ENCODE measurements at regions not wholly inside any gene's neighbourhood (a gene's known extent, or its start where the extent isn't known, plus 50 kb on each side); places are given as distances from the start of the nearest gene placed in this dataset.

DNA sequence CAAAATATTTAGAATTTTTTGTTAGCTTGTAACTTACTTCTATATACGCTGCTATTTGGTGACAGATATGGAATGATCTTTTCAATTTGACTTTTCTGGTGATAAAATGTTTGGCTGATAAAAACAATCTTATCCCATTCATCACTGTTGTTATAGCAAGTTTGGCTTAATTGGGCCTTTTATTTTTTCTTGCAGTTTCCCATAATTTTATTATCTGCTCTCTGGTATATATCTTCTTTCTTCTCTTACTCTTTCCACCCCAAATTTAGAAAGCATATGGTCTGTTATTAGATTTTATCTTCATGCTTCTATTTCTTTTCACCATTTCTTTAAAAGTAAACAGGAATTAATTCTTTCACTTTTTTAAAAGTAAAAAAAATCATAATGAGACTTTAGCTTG lies 474.4 kb downstream of the TLE1 start:
- 95 to 100% methylated on average over 1 of the region's 1 CpG for WGBS, 2 donors (ENCODE audit: low coverage in 1 of 2)
- no peaks in the 10 kb centered on the region for H3K4me1 ChIP-seq

DNA sequence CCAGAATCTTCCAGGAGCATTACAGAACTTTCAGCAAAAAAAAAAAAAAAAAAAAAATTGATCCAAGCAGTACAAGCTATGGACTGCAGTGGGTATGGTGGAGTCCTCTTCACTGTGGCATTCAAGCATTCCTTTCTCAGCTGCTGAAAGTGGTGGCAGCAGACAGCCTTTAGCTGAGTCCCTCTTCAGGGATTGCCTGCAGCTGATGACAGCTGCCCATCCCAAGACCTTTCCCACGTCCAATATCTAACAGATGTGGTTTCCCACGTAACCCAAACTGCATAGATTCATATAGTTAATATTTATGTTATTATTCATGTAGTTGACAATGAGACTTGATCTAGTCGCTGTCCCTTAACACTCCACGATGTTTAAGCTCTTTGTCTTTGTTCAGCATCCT lies 475.9 kb downstream of the TLE1 start:
- 82 to 85% methylated on average over 4 of the region's 4 CpGs for WGBS, 2 donors (ENCODE audit: low coverage in 1 of 2)
- Histone ChIP-seq H3K4me1 (no peaks in the 10 kb centered on the region), H3K36me3 (no peaks in the 10 kb centered on the region), H3K4me3 (no peak overlapping the region), H3K27me3 (no peaks in the 10 kb centered on the region), H3K27ac (no peak overlapping the region), H3K9me3 (peaks cover 0 to 7% of the 10 kb centered on the region in 2 donors)
- no peak for DNase-seq
- TF ChIP-seq POLR2A (IDR thresholded peaks at IDR 0.05) (no peak), POLR2AphosphoS5 (IDR thresholded peaks at IDR 0.05) (no peak), EP300 (IDR thresholded peaks at IDR 0.05; ENCODE audit: low read depth) (no peak)
- TF ChIP-seq, protein P1, sequence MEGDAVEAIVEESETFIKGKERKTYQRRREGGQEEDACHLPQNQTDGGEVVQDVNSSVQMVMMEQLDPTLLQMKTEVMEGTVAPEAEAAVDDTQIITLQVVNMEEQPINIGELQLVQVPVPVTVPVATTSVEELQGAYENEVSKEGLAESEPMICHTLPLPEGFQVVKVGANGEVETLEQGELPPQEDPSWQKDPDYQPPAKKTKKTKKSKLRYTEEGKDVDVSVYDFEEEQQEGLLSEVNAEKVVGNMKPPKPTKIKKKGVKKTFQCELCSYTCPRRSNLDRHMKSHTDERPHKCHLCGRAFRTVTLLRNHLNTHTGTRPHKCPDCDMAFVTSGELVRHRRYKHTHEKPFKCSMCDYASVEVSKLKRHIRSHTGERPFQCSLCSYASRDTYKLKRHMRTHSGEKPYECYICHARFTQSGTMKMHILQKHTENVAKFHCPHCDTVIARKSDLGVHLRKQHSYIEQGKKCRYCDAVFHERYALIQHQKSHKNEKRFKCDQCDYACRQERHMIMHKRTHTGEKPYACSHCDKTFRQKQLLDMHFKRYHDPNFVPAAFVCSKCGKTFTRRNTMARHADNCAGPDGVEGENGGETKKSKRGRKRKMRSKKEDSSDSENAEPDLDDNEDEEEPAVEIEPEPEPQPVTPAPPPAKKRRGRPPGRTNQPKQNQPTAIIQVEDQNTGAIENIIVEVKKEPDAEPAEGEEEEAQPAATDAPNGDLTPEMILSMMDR (IDR thresholded peaks at IDR 0.05): no peak
- in situ Hi-C loops (cut with MboI; ENCODE audit: low pct_ligation_motif_present in 1 of 4, low pct_unique_long_range_greater_than_20kb in 1 of 4, low sequenced_read_pairs in 3 of 4): no loop called here
- intact Hi-C loops (cut with DNase I; ENCODE audit: low total_unique reads): no loop called here

More for the DNA sequence above, 474.4 kb downstream of the TLE1 start:
- TF ChIP-seq EP300 (IDR thresholded peaks at IDR 0.05; ENCODE audit: low read depth): no peak
- no peak for TF ChIP-seq POLR2A (IDR thresholded peaks at IDR 0.05)
- TF ChIP-seq, protein P1 (IDR thresholded peaks at IDR 0.05): no peak
- TF ChIP-seq POLR2AphosphoS5 (IDR thresholded peaks at IDR 0.05): no peak
- Histone ChIP-seq H3K27me3 (no peaks in the 10 kb centered on the region), H3K27ac (no peak overlapping the region), H3K9me3 (peaks cover 0 to 7% of the 10 kb centered on the region in 2 donors), H3K4me3 (no peak overlapping the region), H3K36me3 (no peaks in the 10 kb centered on the region)
- in situ Hi-C loops (cut with MboI; ENCODE audit: low pct_ligation_motif_present in 1 of 4, low pct_unique_long_range_greater_than_20kb in 1 of 4, low sequenced_read_pairs in 3 of 4) (no loop called here), intact Hi-C loops (cut with DNase I; ENCODE audit: low total_unique reads) (no loop called here)
- no peak for DNase-seq

DNA sequence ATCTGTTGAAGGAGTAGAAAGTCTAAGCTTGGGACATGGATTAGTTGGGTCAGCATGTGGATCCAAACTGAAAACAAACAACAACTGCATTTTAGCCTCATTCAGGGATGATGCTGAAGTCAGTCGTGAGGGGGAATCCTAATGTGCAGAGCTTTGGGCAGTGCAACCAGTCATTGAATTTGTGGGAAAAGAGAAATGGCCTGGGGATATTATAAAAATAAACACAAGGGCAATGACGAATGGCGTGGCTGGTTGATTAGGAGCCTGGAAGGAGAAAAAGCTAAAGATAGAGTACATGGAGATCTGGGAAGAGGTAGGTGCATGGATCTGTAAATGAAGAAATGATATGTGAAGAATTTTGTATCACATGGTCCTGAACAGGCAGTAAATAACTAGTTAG lies 477.6 kb downstream of the TLE1 start:
- Histone ChIP-seq H3K9me3 (peaks cover 0 to under 1% of the 10 kb centered on the region in 2 donors), H3K4me1 (no peaks in the 10 kb centered on the region), H3K4me3 (no peak overlapping the region), H3K27me3 (no peaks in the 10 kb centered on the region), H3K27ac (no peak overlapping the region), H3K36me3 (no peaks in the 10 kb centered on the region)
- DNase-seq: no peak
- in situ Hi-C loops (cut with MboI; ENCODE audit: low pct_ligation_motif_present in 1 of 4, low pct_unique_long_range_greater_than_20kb in 1 of 4, low sequenced_read_pairs in 3 of 4): no loop called here
- 76 to 90% methylated on average over 3 of the region's 3 CpGs for WGBS, 2 donors (ENCODE audit: low coverage in 1 of 2)
- TF ChIP-seq EP300 (IDR thresholded peaks at IDR 0.05; ENCODE audit: low read depth): no peak
- TF ChIP-seq POLR2AphosphoS5 (IDR thresholded peaks at IDR 0.05): no peak
- TF ChIP-seq POLR2A (IDR thresholded peaks at IDR 0.05): no peak
- TF ChIP-seq, protein P1 (IDR thresholded peaks at IDR 0.05): no peak
- intact Hi-C loops (cut with DNase I; ENCODE audit: low total_unique reads): no loop called here

DNA sequence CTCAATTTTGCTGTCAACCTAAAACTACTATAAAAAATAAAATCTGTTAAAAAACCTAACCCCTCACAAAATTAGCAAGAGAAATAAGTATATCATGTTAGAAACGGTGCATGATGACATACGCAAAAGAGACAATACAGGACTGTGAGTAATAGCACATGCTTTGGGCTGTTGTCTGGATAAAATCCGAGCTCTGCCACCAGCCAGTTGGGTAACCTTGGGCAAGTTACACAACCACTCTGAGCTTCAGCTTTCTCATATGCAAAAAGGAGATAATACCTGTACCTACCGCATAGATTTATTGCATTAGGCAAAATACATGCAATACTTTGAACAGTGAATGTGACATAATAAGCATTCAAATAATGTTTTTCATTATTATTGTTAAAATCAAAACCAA lies 481.7 kb downstream of the TLE1 start:
- in situ Hi-C loops (cut with MboI; ENCODE audit: low pct_ligation_motif_present in 1 of 4, low pct_unique_long_range_greater_than_20kb in 1 of 4, low sequenced_read_pairs in 3 of 4): no loop called here
- no peaks in the 10 kb centered on the region for H3K36me3 ChIP-seq
- intact Hi-C loops (cut with DNase I; ENCODE audit: low total_unique reads): no loop called here
- no peaks in the 10 kb centered on the region for H3K4me1 ChIP-seq
- no peak for DNase-seq
- TF ChIP-seq, protein P1 (IDR thresholded peaks at IDR 0.05): no peak
- TF ChIP-seq EP300 (IDR thresholded peaks at IDR 0.05; ENCODE audit: low read depth): no peak
- TF ChIP-seq POLR2A (IDR thresholded peaks at IDR 0.05): no peak
- TF ChIP-seq POLR2AphosphoS5 (IDR thresholded peaks at IDR 0.05): no peak
- H3K27ac ChIP-seq: no peak overlapping the region
- H3K27me3 ChIP-seq: no peaks in the 10 kb centered on the region
- H3K4me3 ChIP-seq: no peak overlapping the region
- no peaks in the 10 kb centered on the region for H3K9me3 ChIP-seq
- 82 to 83% methylated on average over 4 of the region's 4 CpGs for WGBS, 2 donors (ENCODE audit: low coverage in 1 of 2)

Data from transverse colon (tissue), 4 donors.